ENCODE measurements at regions not wholly inside any gene's neighbourhood (a gene's known extent, or its start where the extent isn't known, plus 50 kb on each side); places are given as distances from the start of the nearest gene placed in this dataset.

DNA sequence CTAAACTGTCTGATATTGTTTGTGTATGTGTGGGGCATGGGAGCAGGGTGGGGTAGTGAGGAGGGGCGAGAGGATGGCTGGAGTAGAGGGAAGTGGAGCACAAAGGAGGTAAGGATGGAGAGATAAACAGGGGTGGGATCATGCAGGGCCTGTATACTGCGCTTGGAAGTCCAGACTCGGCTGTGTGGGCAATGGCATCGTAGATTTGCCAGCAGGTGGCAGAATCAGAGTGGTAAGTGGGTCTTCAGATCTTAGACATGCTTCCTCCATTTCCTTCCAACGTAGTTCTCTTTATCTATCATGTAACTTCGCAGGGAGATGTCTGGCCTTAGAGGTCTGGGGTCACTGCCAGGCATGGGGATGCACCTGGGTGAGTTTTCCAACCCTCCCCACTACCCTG, 155.5 kb downstream of the PDGFRA start:
- intact Hi-C loops (cut with DNase I) = no loop called here
- Histone ChIP-seq H3K4me1 (no peaks in the 10 kb centered on the region), H3K4me3 (no peak overlapping the region), H3K27me3 (no peaks in the 10 kb centered on the region), H3K36me3 (no peaks in the 10 kb centered on the region), H3K9me3 (no peaks in the 10 kb centered on the region), H3K27ac (no peak overlapping the region)
- no peak for DNase-seq
- peak; percentile 19 to 39 for TF ChIP-seq CTCF (IDR thresholded peaks at IDR 0.05)
- ATAC-seq = peak; percentile 63

DNA sequence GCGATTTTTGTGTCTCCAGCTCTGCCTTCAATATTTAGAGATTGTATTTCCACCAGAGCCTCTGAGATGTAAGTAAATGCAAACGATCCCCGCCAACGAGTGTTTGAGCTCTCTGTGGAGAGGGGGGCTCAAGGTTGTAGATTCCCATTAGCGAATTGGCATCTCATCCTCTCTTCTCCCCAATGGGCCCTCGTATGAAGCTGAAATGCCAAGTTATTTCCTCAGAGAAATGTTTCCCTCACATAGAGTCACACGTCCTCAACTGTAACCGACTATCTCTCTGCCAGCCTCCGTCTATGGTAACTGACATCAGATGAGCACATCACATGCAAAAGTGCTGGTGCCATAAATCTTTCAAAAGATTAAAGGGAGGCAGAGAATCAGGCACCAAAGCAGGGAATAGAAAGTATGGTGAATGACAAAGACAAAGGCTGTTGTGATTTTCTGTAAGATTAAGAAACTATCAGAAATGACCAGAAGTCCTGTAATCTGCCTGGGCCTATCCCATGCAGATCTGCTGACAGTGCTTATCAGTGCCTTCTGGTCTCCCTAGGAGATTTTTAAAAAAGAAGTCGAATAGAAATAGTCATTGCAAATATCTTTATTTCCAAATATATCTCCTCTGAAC, 157.1 kb downstream of the PDGFRA start:
- H3K4me3 ChIP-seq = no peak overlapping the region
- TF ChIP-seq CTCF (IDR thresholded peaks at IDR 0.05) = no peak
- intact Hi-C loops (cut with DNase I) = no loop called here
- H3K27me3 ChIP-seq = no peaks in the 10 kb centered on the region
- no peaks in the 10 kb centered on the region for H3K4me1 ChIP-seq
- DNase-seq = no peak
- no peaks in the 10 kb centered on the region for H3K36me3 ChIP-seq
- no peaks in the 10 kb centered on the region for H3K9me3 ChIP-seq
- ATAC-seq = no peak
- H3K27ac ChIP-seq = no peak overlapping the region

- no peaks in the 10 kb centered on the region for H3K4me1 ChIP-seq
- intact Hi-C loops (cut with DNase I) = no loop called here
- DNase-seq (no peak), ATAC-seq (no peak)
- no peaks in the 10 kb centered on the region for H3K27me3 ChIP-seq
- TF ChIP-seq CTCF (IDR thresholded peaks at IDR 0.05) = no peak
- no peak overlapping the region for H3K4me3 ChIP-seq
- H3K36me3 ChIP-seq = no peaks in the 10 kb centered on the region
- H3K27ac ChIP-seq = no peak overlapping the region
- no peaks in the 10 kb centered on the region for H3K9me3 ChIP-seq
Observed at GRCh38 chr4:54386693-54387092, 157.6 kb downstream of the PDGFRA start.

GRCh38 chr4:54390670-54391069, 161.6 kb downstream of the PDGFRA start:
- TF ChIP-seq CTCF (IDR thresholded peaks at IDR 0.05) = no peak
- Histone ChIP-seq H3K9me3 (no peaks in the 10 kb centered on the region), H3K4me3 (no peak overlapping the region), H3K36me3 (no peaks in the 10 kb centered on the region), H3K4me1 (no peaks in the 10 kb centered on the region), H3K27me3 (no peaks in the 10 kb centered on the region), H3K27ac (no peak overlapping the region)
- intact Hi-C loops (cut with DNase I) = no loop called here
- ATAC-seq (peak; percentile 94), DNase-seq (peak in 1 of 4 donors; percentile 67)

DNA sequence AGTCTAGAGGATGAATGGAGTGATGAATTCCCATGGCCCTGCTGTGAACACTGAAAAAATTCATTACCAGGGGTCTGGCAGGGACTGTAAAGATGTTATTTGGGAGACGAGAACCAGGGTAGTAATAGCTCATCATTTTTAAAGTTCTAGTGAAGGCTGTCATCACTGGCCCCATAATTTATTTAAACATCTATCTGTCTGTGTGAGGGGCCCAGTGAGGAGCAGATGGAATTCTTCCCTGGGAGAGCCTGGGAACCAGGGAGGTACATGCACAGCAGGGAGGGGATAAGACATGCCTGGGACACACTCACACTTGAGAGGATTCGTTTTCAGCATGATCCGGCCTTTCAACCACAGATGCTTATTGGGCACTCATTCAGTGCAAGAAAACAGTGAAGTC, 162.0 kb downstream of the PDGFRA start:
- Histone ChIP-seq H3K9me3 (no peaks in the 10 kb centered on the region), H3K4me1 (no peaks in the 10 kb centered on the region), H3K27ac (no peak overlapping the region), H3K4me3 (no peak overlapping the region), H3K36me3 (no peaks in the 10 kb centered on the region), H3K27me3 (no peaks in the 10 kb centered on the region)
- no peak for DNase-seq
- ATAC-seq = no peak
- intact Hi-C loops (cut with DNase I) = no loop called here
- no peak for TF ChIP-seq CTCF (IDR thresholded peaks at IDR 0.05)

Measured in left lung (tissue), 4 donors.